Activated effector memory CD4-positive, alpha-beta T cell treated with Interleukin-2 at 50 U/mL for 16 hours (primary cell): ENCODE measurements at regions not wholly inside any gene's neighbourhood (a gene's known extent, or its start where the extent isn't known, plus 50 kb on each side); places are given as distances from the start of the nearest gene placed in this dataset.
"Not testable (repeated sequence)": the region's sequence is repeated elsewhere in the genome, so short reads cannot be mapped to it uniquely, and the experiment has no call there.

Source experiments
- DNase-seq: peaks from one replicate; pipeline ENCODE4 v3.0.0-alpha.2; 2020

DNA sequence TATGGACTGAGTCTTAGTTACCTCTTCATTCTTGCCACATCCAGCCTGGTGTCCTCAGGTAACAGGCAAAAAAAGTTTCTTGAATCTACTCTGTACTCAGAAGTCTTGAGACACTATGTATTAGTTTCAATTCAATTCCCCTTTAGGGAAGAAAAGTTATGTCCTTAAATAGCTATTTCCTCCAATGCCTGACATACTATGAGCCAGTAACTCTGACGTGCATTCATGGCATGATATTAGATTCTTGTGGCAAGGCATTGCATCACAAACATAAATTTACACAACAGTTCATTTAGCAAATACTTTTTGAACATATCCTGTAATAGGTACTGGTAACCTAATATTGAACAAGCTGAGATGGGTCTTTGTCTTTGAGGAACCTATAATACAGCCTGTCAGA, 109.3 kb upstream of the FOXB1 start:
- no peak for DNase-seq

GRCh38 chr15:59892985-59893384, 111.1 kb upstream of the FOXB1 start:
- no peak for DNase-seq

- DNase-seq: not testable (repeated sequence)
Measured at GRCh38 chr15:59887870-59888269, 116.2 kb upstream of the FOXB1 start.

DNA sequence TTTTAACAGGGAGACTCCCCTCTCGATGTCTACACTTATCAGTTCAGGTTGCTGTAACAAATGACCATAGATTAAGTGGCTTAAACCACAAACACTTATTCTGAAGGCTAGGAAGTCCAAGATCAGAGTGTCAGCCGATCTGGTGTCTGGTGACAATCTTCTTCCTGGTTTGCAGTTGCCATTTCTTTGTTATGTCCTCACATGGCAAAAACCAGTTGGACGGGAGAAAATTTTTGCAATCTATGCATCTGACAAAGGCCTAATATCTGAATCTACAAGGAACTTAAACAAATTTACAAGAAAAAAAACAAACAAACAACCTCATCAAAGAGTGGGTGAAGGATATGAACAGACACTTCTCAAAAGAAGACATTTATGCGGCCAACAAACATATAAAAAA, 116.9 kb upstream of the FOXB1 start:
- no peak for DNase-seq

DNA sequence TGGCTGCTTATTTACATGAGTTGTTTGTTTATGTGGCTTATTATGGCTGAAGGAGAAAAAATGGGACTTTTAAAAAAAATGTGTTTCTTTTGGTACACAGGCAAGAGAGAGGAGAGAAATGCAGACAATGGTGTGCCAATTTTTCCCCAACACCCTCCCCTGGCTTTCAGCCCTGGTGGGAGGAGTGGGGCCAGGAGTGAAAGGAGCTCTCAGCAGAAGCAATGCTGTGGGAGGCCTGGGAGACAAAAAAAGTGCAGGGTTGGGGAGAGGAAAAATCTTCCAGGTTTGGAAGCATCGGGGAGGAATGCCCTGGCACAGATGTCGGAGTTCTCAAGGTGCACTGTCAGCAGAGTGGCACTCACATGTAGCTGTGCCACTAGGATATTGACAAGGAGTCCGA, 117.7 kb upstream of the FOXB1 start:
- DNase-seq: no peak

DNA sequence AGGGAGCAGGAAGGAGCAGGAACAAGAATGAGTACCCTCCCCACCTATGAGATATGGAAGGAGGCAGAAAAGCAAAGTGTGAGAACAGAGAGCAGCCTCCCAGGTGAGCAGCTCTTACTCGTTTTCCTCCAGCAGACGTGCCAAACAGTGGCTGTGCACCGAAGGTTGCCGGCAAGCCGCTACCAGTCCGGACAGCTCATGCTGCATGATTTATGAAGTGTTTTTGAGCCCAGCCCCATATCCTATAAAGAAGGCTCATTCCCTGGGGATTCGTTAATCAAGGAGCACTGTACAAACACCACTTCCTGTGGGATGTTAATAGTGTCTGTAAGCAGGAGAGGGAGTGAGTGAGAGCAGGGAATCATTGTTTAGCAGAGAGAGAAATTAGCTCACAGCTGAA, 118.3 kb upstream of the FOXB1 start:
- DNase-seq: no peak

GRCh38 chr15:59879506-59880265, 124.4 kb upstream of the FOXB1 start:
- DNase-seq: no peak

DNA sequence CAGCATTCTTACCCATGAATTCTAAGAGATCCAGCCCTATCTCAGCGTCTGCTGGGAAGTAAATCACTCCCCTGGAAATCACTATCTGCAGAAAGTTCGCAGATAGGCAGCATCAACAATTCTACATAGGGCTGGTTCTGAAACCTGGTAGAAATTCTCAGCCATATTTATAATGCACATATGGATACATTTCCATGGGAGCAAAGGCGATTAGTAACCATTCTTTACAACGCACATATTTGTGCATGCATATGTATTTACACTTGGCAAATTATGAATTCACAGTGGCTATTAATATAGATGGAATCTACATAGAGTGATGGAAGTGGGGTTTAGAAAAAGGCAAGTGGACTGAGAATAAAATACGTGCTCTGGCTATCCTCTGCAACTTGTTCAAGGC, 128.0 kb upstream of the FOXB1 start:
- no peak for DNase-seq

DNA sequence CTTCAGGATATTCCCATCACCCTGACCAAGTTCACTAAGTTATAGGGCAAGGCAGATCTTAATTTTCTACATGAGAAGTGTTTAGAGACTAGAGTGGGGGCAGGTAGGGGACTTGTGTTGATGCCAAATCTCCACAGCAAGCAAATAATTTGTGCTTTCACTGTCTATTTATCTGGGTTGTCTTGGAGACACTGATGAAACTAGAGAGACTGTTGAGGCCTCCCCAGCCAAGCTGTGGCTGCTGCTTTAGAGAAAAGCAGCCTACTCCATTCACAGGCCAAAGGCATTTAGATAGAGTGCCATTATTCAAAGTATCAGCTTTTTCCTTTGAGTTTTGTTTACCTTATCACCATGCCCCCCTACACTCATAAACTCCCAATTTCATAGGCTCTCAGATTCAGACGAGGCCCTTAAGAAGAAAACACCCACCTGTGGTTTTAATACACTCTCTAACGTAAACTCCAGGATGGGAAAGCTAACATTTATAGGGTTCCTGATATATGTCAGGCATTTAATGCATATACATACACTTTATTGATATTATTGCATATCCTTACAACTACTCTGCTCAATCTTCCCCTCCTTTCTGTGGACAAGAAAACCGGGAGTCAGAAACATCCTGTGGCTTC, 130.4 kb upstream of the FOXB1 start:
- no peak for DNase-seq

DNA sequence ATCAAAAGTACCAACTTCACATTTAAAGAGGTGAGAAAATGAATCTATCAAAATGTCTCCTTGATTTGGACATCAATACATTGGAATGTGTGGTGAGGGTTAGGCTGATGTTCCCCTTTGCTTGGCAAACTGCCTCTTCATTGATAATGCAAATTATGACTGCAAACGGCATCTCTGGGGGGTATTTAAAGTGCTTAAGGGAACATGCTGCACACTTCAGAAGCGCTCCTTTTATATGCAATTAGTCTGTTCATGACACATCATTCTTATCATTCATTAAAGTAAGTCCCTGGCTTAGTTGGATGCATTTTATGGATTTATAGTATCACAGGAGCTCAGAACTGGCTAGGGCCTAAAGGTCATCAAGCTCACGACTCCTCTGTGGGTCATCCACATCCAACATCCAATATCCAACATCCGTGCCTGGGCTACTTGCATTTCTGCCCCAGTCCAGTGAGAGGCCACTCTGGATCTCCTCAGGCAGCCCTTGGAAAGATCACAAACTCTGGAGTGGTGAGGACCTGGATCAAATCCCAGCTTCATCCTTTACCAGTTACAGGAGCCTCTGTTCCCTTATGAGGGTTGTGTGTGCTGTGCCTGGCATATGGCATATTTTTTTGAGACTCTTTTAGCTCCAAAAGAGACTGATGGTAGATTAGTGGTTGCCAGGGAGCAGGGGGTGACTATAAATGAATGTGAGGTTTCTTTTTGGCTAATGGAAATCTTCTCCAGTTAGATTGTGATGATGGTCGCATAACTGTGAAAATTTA, 136.8 kb upstream of the FOXB1 start:
- no peak for DNase-seq

- DNase-seq: no peak
Measured at GRCh38 chr15:59866642-59867041, 137.5 kb upstream of the FOXB1 start.

DNA sequence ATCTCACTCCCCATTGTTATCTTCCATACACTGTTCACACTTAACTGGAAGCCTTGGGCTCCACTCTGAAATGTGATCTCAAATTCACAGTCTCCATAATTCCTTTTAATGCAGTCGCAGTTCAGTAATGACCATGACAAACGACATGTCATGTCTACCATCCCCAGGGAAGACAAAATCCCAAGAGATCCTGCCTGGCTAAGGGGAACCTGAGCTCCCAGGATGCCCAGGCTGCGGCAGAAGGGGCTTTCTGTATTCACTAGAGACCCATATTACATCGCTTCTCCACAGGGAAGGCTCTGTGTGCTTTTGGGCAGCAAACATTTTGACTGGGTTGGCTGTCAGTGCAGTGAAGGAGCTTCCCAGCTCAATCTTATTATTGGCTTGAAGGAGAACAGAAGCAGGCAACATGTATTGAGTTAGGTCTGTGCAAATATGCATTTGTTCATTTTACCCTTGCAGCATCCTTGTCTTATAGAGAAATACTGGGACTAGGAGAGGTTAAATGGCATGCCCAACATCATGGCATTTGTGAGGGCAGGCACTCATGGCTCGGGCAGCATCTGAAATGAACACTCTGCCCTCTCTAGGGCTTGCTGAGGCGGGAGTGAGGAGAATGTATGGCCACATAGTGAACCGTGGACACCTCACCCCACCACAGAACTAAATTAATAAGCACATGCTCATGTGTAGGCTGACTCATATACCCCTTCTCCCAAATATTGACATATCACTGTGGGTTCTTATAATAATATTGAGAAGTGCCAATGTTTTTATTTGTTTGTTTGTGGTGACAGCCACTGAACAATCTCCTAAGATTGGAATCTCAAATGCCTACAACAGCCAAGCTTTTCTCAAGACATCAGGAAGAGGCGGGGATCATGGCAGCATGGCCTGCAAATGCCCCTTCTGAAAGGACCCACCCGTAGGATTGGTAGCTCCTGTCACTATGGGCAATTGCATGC, 141.6 kb upstream of the FOXB1 start:
- no peak for DNase-seq

DNA sequence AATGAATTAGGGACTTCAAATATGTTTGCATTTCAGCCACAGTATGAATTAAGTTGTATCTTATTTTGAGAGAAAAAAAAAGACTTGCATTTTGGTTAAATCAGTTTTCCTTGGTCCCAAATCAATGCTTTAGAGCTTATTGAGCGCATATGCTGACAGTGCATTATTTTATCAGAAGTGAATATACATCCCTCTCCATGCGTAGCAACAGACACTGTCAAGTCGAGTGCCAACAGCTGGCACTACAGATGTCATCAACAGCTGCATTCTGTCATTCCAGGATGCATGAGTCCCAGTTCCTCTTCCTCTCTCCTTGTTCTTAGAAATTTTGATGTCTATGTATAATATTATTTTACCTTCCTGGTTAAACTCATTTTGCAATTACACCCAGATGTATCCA, 156.1 kb upstream of the FOXB1 start:
- no peak for DNase-seq

DNA sequence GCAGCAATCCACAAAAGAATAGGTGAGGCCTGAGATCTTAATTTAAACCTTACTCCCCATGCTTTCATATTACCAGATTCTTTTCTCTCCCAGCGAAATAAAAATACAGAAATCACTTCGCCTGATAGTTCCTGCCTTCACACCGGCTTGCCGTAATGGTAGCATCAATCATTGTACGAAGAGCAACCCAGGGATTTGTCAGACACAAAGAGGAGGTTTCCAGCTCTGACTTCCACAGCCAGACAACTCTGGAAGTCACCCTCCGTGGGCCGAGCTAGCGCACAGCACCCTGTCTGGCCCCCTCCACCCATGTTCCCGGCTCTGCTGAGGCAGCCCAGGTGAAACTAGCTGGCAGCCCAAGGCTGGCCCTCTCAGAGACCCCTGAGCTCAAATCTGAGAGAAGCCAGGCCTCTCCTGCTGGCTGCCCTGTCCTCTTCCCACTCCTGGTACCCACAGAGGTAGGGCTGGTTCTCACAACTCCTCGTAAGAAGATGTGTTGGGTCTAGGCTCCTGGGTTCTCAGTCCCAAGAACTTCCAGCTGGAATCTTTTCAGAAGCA, 156.9 kb upstream of the BNIP2 start:
- no peak for DNase-seq

DNA sequence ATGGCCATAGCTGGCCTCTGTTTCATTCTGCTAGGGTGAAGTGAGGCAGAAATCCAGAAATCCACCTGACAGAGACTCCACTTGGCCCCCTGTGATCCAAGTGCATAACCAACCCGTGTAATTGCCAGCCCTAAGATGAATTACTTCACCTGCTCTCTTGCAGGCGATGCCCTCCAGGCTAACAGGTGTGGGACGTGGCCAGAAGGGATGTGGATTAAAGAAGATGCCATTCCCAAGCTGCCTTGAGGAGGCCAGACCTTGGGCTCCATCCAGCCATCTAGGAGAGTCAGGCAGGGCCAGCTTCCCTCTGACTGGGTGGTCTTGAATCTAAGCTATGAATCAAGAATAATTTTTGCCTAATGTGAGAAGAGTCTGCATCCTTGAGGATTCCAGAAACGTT, 154.5 kb upstream of the BNIP2 start:
- no peak for DNase-seq

DNA sequence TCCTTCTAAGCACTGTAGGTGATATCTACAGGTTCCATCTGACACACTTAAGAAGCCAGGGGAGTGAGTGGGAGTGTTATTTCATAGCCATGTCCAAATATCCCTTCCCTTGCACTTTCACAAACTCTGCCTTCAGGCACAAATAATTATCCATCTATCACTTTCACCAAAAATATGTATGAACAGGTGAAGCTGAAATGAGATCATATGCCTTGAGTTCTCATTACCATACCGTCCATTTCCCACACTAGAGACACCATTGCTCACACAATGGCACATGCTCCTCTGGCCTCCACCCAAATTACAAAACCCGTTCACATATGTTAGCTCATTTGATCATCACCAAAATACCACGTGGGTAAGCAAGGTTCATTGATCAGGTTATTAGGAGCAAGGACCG, 151.9 kb upstream of the BNIP2 start:
- no peak for DNase-seq

DNA sequence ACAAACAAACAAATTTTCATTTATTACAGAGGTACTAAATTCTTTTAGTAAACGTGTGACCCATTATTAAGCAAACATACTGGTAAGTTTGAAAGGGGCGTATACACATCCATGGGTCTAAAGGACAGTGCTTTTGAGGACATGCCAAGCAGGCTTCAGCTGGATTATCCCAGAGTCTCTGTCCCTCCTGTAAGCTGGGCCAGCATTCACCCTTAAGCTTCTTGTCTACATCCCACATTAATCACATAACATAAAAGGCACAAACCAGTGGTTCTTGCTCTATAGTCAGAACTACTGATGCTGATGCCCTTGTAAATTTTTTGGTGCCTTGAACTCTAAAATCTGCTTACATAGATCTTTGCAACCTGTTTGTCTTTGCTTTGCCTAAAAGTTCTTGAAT, 150.8 kb upstream of the BNIP2 start:
- DNase-seq: no peak

- no peak for DNase-seq
Measured at GRCh38 chr15:59838900-59839299, 149.8 kb upstream of the BNIP2 start.

- no peak for DNase-seq
Measured at GRCh38 chr15:59835776-59836175, 146.7 kb upstream of the BNIP2 start.

DNA sequence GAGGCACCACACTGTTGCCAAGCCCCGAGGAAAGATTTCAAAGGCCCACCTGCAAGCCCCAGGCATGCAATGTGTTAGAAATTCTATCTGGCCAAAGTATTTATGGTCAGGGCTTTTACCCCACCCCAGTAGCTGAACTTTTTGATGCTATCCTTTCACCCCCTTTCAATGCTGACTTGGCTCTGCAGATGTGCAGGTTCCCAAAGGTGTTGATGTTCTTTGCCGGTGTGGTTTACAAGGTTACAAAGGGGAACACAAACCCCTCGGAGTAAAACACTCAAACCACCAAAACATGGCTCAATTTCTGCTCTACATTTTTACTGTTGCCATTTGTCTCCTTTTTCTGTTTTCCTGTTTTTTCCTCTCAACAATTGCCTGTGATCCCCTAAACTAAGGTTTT, 145.4 kb upstream of the BNIP2 start:
- DNase-seq: no peak

DNA sequence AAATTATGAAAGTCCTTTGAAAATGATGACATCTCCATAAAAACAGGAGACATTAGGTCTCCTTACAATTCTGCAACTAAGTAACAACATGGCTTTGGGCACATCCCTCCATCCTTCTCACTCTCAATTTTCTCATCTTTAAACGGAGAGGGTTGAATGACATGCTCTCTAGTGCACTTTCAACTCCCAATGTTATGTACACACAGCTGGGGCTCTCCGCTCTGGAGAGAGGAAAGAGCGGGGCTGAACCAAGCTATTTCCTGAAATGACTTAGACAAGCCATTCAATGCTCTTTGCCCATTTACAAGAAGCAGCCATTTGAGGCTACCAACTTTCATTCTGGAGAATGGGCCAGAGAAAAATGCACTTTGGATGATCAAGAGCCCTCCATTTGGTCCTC, 144.2 kb upstream of the BNIP2 start:
- no peak for DNase-seq

GRCh38 chr15:59830873-59831272, 141.8 kb upstream of the BNIP2 start:
- DNase-seq: no peak

DNA sequence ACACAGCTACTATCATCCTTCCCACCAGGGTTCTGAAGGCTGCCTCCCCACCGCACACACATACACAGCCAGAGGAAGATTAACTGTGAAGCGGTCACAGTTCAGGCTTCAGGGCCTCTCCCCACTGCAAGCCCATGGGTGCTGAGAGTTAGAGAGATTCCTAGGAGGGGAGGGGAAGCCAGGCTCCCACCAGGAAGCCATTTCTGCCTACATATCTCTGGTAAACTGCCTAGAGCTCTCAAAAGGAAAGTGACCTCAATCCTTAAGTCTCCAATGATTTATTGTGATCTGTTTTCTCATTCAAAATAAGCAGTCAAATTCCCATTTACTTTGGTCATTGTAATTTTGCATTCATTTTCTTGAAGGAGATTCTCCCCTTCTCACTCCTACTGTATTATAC, 141.0 kb upstream of the BNIP2 start:
- DNase-seq: no peak
